Heart left ventricle (tissue), 16 donors: ENCODE measurements at regions not wholly inside any gene's neighbourhood (a gene's known extent, or its start where the extent isn't known, plus 50 kb on each side); places are given as distances from the start of the nearest gene placed in this dataset.

ENCODE experiments used
- ATAC-seq, 4 donors: fragments of 200-7000 bp; cut with Tn5 transposase; one replicate each; pipeline ENCODE4 v1.9.1; 2020 to 2022; ENCODE audit warnings: moderate library complexity in 4 of 4, mild to moderate bottlenecking in 3 of 4, moderate number of reproducible peaks in 1 of 4
- DNase-seq, 5 donors: peaks; one replicate each; pipeline ENCODE4 v3.0.0-alpha.2; 2020
- H3K27ac ChIP-seq, 12 donors: fragments of 200-600 bp; sonication (generic) in 4 of 12; one replicate each; pipeline versions ENCODE4 v1.5.0 to v1.8.0; 2016 to 2022; ENCODE audit warnings: mild to moderate bottlenecking in 2 of 12
- H3K27me3 ChIP-seq, 9 donors: fragments of 200-600 bp; sonication (generic) in 2 of 9; one replicate each; pipeline versions ENCODE4 v1.5.1 to v1.8.0; 2016 to 2022; ENCODE audit warnings: mild to moderate bottlenecking in 3 of 9
- H3K36me3 ChIP-seq, 9 donors: fragments of 200-600 bp; sonication (generic) in 2 of 9; one replicate each; pipeline versions ENCODE4 v1.5.0 to v1.8.0; 2018 to 2022; ENCODE audit warnings: mild to moderate bottlenecking in 2 of 9
- H3K4me1 ChIP-seq, 12 donors: fragments of 200-600 bp; sonication (generic) in 4 of 12; one replicate each; pipeline versions ENCODE4 v1.5.0 to v1.8.0; 2016 to 2022; ENCODE audit warnings: mild to moderate bottlenecking in 3 of 12
- H3K4me3 ChIP-seq, 12 donors: fragments of 200-600 bp; sonication (generic) in 4 of 12; one replicate each; pipeline versions ENCODE4 v1.5.0 to v1.8.0; 2017 to 2022; ENCODE audit warnings: mild to moderate bottlenecking in 9 of 12, moderate library complexity in 4 of 12
- H3K9me3 ChIP-seq, 12 donors: fragments of 200-600 bp; sonication (generic) in 4 of 12; one replicate each; pipeline versions ENCODE4 v1.5.0 to v1.8.0; 2016 to 2022; ENCODE audit warnings: mild to moderate bottlenecking in 1 of 12
- POLR2A ChIP-seq, 2 donors: fragments of 450-650 bp; IDR thresholded peaks; one replicate each; pipeline ENCODE4 v1.6.1; 2017; ENCODE audit warnings: antibody characterized with exemption in 2 of 2, mild to moderate bottlenecking in 2 of 2, moderate library complexity in 2 of 2
- WGBS, 4 donors: extraction: QIAGEN DNeasy Blood & Tissue Kit in 2 of 4; methylation state at CpG; one replicate each; pipeline versions ENCODE4 v1.1.5 to v1.1.7; 2013 to 2018; 5-methylcytosine and 5-hydroxymethylcytosine counted together
- intact Hi-C, 10 donors: fragments of 100-400 bp; cut with DNase I; formaldehyde crosslinking; loops; one replicate each; pipeline versions ENCODE4 v1.11.1 to v1.14.2; 2022
- TF ChIP-seq, protein P1 (sequence below), 12 donors: fragments of 200-600 bp; sonication (generic) in 4 of 12; IDR thresholded peaks; one replicate each; pipeline versions ENCODE4 v1.5.0 to v1.8.0; 2018 to 2022; ENCODE audit warnings: antibody characterized with exemption in 12 of 12, mild to moderate bottlenecking in 5 of 12
- donor health status: ischemic (EF 13 %, LVEDD 7.1; RV severe dilation, severe dysfunction).
- donor health status: healthy with polysubstance abuse.
- donor health status: DM: no; HTN: yes; CAD: no.
- donor health status: DM: no; HTN: no; CAD: no.
- donor health status: ischemic (EF 25% LVEDD 6.9; RV normal size, moderate dysfunction).
- donor health status: ischemic (EF 25% LVEDD 5.7; RV mildly dilated, moderate dysfunction).
- donor health status: healthy.
- donor health status: DM: yes; HTN: yes; CAD: no.
- donor health status: ischemic (EF 35%, LVEDD 5.7; RV mildly dilated, moderate dysfunction).
- donor health status: nonischemic (EF 11% LVEDD 7.7; RV severe dilation, severe dysfunction).
- donor health status: DM: yes; HTN: yes; CAD: no.
- donor health status: PGD.
- donor health status: ischemic (EF 29% LVEDD 5.4; RV normal size, mild dysfunction).
- donor health status: nonischemic (EF 23%, LVEDD 6.1; RV moderate dilation, normal function).

DNA sequence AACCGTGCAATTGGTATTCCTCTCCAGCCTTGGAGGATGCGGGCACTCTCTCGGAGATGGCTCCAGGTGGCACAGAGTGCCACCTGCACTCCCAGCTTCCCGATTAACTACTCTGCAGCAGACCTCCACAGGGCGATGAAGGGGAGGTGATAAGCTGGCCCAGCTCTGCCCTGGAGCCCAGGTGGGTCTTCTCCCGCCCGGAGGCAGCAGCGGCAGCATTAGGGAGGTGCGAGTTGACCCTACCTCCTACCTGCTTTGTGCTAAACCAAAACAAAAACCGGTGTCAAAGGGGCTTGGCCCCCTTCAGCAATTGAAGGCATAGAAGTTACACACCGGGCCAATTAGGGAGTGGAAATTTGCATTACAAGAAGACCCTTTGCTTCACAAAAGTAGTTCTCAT lies 137.4 kb upstream of the MAMLD1 start:
- DNase-seq = no peak
- Histone ChIP-seq H3K4me1 (no peaks in the 10 kb centered on the region), H3K4me3 (no peak overlapping the region), H3K9me3 (no peaks in the 10 kb centered on the region), H3K27me3 (peaks cover 0 to 12% (median 0%) of the 10 kb centered on the region in 9 donors), H3K36me3 (no peaks in the 10 kb centered on the region), H3K27ac (no peak overlapping the region)
- intact Hi-C loops = no loop called here
- TF ChIP-seq, protein P1, sequence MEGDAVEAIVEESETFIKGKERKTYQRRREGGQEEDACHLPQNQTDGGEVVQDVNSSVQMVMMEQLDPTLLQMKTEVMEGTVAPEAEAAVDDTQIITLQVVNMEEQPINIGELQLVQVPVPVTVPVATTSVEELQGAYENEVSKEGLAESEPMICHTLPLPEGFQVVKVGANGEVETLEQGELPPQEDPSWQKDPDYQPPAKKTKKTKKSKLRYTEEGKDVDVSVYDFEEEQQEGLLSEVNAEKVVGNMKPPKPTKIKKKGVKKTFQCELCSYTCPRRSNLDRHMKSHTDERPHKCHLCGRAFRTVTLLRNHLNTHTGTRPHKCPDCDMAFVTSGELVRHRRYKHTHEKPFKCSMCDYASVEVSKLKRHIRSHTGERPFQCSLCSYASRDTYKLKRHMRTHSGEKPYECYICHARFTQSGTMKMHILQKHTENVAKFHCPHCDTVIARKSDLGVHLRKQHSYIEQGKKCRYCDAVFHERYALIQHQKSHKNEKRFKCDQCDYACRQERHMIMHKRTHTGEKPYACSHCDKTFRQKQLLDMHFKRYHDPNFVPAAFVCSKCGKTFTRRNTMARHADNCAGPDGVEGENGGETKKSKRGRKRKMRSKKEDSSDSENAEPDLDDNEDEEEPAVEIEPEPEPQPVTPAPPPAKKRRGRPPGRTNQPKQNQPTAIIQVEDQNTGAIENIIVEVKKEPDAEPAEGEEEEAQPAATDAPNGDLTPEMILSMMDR (IDR thresholded peaks at IDR 0.05) = no peak
- no peak for TF ChIP-seq POLR2A (IDR thresholded peaks at IDR 0.05)
- no peak for ATAC-seq
- 75 to 82% (median 78%) methylated on average over 11 of the region's 11 CpGs for WGBS, 4 donors

DNA sequence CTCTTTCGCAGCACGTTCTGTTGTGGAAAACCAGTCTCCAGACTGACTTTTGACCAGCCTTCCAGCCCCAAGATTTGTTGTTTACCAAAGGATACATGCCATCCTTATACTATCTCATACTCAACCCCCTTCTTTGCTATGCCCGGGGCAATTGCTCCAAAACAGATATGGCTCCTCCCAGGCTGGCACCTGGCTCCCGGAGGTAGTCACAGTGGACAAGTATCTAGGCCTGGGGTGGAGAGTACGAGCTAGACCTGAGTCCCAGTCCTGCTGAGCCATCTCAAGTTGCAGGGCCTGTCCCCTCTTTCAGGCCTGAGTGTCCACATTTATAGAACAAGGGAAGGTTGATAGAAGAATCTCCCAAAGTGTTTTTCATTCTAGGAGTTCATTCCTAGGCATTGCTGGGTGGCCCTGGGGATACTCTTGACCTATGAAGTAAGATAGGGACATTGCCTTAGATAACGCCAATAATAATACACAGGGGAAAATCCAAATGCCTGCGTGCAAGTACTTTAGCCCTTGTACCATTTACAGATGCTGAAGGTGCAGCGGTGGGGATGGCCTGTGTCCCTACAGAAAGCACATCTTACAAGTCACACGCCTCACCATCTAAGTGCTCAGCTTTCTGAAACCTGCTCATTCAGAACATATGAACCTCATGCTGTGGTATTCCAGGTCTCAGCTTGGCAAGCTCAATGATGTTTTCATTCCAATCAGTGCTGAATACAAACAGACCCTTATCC lies 136.7 kb upstream of the MAMLD1 start:
- H3K4me1 ChIP-seq = no peaks in the 10 kb centered on the region
- DNase-seq = no peak
- H3K27me3 ChIP-seq = peaks cover 0 to 11% (median 0%) of the 10 kb centered on the region in 9 donors
- no peak for ATAC-seq
- H3K27ac ChIP-seq = no peak overlapping the region
- H3K36me3 ChIP-seq = no peaks in the 10 kb centered on the region
- no peaks in the 10 kb centered on the region for H3K9me3 ChIP-seq
- no peak overlapping the region for H3K4me3 ChIP-seq
- intact Hi-C loops = no loop called here
- 59 to 94% (median 85%) methylated on average over 9 of the region's 9 CpGs for WGBS, 4 donors
- TF ChIP-seq, protein P1 (IDR thresholded peaks at IDR 0.05) = no peak
- TF ChIP-seq POLR2A (IDR thresholded peaks at IDR 0.05) = no peak

DNA sequence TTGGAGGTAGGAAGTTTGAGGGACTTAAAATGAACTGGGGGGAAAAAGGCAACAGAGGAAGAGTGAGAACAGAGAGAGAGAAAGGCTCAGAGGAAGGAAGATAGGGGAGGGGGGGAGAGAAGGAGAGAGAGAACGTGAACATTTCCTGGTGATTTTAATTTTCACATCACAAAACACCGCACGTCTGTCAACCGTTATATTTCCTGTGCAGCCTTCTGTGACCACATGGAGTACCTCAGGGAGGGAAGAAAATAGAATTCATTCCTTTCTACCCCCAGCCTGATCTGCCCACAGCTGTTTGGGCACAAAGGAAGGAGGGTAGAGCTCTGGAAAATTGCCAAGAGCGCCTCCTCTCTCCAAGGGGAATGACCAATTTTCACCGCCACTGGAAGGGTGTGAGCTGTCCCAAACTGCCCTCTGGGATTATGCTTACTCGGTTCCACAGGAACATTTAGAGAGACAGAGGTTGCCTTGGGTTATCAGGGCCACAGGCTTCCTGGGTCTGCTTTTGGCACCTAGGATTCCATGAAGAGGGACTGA lies 135.7 kb upstream of the MAMLD1 start:
- H3K9me3 ChIP-seq = no peaks in the 10 kb centered on the region
- DNase-seq = no peak
- intact Hi-C loops = no loop called here
- no peak overlapping the region for H3K4me3 ChIP-seq
- H3K36me3 ChIP-seq = no peaks in the 10 kb centered on the region
- no peaks in the 10 kb centered on the region for H3K4me1 ChIP-seq
- no peak for ATAC-seq
- no peak for TF ChIP-seq POLR2A (IDR thresholded peaks at IDR 0.05)
- TF ChIP-seq, protein P1 (IDR thresholded peaks at IDR 0.05) = no peak
- 58 to 69% (median 64%) methylated on average over 7 of the region's 7 CpGs for WGBS, 4 donors
- no peak overlapping the region for H3K27ac ChIP-seq
- H3K27me3 ChIP-seq = peaks cover 0 to 7% (median 0%) of the 10 kb centered on the region in 9 donors

DNA sequence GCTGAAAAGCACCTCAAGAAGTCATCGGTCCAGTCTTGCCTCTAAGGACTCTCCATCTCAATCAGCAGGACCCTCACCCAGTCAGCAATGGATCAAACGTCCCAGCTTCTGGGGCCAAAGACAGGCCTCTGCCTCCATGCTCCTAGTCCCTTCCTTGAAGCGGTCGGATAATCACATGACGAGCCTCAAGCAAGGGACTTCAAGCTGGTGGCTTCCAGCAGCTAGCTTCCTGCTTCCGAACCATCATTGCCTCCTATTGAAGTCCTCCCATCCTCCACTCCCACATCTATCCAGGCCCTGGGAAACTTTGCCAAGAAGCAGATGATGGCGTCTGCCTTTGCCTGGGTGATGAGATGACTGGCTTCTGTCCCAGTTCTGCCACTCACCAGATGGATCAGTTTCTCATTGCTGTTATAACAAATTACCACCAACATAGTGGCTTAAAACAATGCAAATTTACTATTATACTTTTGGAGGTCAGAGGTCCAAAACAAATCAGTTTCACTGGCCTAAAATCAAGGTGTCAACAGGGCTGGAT lies 135.2 kb upstream of the MAMLD1 start:
- ATAC-seq (no peak), DNase-seq (no peak)
- Histone ChIP-seq H3K9me3 (no peaks in the 10 kb centered on the region), H3K36me3 (no peaks in the 10 kb centered on the region), H3K4me1 (no peaks in the 10 kb centered on the region), H3K4me3 (no peak overlapping the region), H3K27ac (no peak overlapping the region), H3K27me3 (peaks cover 0 to 3% (median 0%) of the 10 kb centered on the region in 9 donors)
- no peak for TF ChIP-seq POLR2A (IDR thresholded peaks at IDR 0.05)
- TF ChIP-seq, protein P1 (IDR thresholded peaks at IDR 0.05) = no peak
- intact Hi-C loops = no loop called here
- 80 to 89% (median 86%) methylated on average over 7 of the region's 7 CpGs for whole genome bisulfite sequencing, 4 donors
